MV-4-11 (cell line): ENCODE measurements at regions not wholly inside any gene's neighbourhood (a gene's known extent, or its start where the extent isn't known, plus 50 kb on each side); places are given as distances from the start of the nearest gene placed in this dataset.
"Not testable (repeated sequence)": the region's sequence is repeated elsewhere in the genome, so short reads cannot be mapped to it uniquely, and the experiment has no call there.

ENCODE experiments used
- DNase-seq: peaks from one replicate; lab custom pipeline; 2025; lab: John Stamatoyannopoulos, UW

GRCh38 chr20:50359607-50360217 is 150.5 kb upstream of the PTPN1 start:
- DNase-seq, result no peak

DNA sequence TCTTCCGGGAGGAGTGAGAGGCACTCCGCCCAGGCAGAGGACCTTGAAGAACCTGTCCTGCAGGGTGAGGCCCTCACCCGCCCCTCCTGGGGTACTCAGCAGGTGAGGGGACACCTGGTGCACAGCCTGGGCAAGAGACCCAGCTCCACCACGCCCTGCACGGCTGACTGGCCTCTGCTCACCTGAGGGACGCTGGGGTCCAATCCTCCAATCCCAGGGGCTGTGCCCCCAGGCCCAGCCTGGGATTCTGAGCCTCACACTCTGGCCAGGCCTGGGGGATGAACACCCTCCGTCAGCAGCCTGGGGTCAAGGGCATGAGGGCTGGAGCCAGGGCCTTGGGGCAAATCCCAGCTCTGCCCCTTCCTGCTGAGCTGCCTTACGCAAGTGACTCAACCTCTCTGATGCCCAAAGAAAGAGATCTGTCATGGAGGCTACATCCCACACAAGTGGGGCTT is 149.9 kb upstream of the PTPN1 start:
- DNase-seq, result no peak

DNA sequence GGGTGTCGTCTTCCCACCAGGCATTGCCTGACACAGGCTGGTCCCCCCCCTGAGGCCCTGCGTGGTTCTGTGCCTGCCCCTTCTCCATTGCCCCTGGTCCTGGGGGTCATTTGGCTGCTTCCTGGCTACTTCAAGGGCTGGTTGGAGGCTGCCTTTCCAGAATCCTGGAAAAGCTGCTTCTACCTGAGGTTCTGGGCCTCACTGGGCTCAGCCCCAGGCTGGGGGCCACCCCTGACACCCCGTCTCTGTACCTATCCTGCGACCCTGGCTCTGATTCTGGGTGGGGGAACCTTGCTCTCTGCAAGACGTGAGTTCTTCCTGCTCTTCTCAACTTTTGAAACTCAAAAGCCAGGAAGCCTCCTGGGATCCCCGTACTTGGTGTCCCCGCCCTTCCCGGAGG is 149.3 kb upstream of the PTPN1 start:
- no peak for DNase-seq

- DNase-seq, result not testable (repeated sequence)
Measured at GRCh38 chr20:50362177-50362576, 148.0 kb upstream of the PTPN1 start.

DNA sequence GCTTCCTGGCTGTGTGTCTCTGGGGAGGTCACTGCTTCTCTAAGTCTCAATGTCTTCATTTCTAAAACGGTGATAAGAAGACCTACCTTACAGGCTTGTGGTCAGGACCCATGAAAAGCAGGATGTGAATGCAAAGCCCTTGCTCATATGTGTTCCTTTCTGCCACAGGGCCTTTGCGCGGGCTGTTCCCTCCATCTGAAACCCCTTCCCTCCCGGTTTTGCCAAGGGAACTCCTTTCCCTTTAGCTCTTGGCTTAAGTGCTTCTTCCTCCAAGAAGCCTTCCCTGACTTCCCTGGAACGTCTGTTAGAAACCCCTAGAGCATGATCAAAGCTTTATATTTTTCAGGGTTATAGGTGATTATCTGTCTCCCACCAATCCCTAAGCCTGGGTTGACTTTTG is 147.2 kb upstream of the PTPN1 start:
- no peak for DNase-seq

GRCh38 chr20:50363479-50363878 is 146.7 kb upstream of the PTPN1 start:
- DNase-seq, result no peak

DNA sequence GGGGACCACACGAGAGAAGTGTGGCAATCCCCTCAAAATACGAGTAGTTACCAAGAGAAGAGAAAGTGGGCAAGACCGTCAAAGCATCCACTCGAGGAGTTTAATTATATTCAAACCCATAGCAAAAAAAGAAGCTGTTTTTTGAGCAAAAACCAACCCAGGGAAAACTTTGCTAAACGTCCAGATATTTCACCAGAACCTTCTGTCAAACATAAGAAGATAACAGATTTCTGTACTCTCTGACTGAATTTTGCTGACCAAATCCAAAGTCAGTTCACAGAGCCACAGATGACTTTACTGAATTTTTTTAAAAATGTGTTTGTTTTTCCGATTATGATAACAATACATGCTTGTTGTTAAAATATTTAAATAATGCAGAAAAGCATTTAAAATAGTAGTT is 145.6 kb upstream of the PTPN1 start:
- no peak for DNase-seq

DNA sequence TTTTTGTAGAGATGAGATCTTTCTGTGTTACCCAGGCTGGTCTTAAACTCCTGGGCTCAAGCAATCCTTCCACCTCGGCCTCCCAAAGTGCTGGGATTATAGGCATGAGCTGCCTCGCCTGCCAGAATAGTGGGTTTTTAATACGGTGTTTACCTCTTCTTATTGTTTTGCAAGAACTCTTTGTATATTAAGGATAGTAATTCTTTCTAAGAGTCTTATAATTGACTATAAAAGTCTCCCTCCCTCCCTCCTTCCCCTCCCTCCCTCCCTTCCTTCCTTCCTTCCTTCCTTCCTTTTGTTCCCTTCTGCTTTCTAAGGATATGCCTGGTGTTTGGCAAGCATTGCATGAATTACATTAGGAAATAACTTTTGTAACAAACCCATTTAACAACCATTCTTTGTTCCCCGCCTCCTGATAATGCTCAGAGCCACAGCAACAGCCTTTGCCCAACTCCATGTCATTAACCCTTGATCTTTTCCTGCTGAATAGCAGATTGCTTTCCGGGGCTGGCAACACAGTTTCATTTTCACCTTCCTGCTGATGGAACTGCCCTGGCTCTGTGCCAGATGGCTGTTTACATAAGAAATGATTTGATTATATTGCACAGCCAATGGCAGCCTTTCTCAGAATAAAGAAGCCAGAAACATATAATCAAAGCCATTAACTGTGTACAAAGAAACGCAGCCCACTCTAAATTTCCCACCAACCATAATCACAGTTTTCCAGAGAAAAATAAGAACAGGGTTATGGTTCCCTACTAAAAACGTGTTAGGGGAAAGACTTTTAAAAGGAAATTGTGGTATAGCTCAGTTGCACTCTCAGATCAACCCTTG is 143.7 kb upstream of the PTPN1 start:
- DNase-seq, result no peak

DNA sequence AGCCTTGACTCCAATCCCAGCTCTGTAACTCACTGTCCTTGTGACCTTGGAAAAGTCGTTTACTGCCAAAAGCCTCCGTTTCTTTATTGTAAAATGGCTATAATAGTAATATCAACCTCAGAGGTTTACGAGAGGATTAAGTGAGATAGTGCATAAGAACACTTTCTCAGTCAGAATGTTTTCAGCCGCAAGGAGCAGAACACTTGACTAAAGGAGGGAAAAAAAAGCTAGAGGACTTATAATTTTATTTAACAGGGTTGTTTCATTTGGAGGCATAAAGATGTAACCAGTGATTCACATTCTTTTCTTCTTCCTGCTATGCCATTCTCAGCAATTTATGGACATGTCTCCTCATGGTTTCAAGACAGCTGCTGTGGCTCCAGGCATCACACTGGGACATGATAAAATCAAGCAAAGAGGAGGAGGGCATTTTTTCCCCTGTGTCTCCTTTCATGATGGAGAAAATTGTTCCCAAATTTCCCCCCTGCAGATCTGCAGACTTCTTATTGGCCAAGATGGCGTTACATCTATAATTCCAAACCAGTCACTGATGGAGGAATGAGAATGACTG is 143.0 kb upstream of the PTPN1 start:
- DNase-seq, result no peak

- DNase-seq, result no peak
Measured at GRCh38 chr20:50367739-50368375, 142.3 kb upstream of the PTPN1 start.

- DNase-seq, result no peak
Measured at GRCh38 chr20:50368386-50368785, 141.8 kb upstream of the PTPN1 start.

DNA sequence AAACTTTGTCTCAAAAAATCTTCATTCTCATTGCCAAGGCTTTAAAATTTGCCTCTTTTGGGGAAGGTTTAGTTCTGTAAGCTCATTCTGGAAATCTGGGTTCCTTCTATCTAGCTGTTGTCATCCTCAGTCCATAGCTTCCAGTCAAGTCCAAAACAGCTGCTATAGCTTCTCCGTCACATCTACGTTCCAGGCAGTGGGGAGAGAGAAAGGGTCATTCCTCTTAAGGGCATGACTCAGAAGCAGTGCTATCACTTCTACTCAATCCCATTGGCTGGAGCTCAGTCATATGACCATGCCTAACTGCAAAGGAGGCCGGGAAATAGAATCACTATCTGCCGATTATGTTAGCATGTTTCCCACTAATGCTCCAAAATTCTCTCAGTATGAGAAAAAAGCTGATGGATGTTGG is 141.4 kb upstream of the PTPN1 start:
- no peak for DNase-seq

- no peak for DNase-seq
Measured at GRCh38 chr20:50369225-50370035, 140.8 kb upstream of the PTPN1 start.

GRCh38 chr20:50370036-50370566 is 140.1 kb upstream of the PTPN1 start:
- DNase-seq, result no peak

DNA sequence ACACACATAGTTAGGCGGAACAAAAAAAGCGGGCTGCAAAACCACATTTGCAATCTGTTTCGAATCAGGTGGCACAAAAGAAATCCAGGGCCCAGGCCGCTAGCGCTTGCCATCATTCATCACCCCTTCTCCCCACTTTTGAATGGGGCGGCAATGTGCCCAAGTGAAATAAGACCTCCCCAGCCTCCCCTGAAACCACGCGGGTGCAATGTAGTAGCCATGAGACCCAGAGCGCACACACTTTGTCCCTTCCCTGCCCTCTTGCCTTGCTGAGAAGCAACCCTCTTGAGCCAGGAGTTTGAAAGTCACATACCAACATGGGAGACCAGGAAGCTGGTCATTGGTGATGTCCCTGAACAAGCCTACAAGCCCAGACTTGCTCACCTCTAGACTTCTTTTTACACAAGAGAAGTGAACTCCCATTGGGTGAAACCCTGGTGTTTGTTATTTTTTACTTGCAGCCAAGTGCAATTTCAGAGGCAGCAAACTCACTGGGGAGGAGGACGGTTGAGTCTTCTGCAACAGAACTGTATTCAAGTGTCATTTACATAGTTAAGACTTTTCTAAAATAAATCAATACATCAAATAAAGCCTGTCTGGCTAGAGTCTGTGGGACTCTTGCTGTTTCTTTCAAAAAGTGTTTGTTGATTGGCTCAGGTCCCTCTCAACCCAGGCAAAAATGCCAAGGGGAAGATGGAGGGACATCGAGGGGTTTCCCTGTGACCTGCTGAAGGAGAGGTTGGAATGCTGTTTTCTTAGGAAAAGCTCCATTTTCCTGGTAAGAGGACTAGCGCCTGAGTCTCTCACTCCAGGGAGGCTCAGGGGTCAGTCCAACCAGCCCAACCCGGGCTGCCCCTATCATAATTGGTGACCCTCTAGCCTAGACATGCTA is 138.1 kb upstream of the PTPN1 start:
- no peak for DNase-seq

DNA sequence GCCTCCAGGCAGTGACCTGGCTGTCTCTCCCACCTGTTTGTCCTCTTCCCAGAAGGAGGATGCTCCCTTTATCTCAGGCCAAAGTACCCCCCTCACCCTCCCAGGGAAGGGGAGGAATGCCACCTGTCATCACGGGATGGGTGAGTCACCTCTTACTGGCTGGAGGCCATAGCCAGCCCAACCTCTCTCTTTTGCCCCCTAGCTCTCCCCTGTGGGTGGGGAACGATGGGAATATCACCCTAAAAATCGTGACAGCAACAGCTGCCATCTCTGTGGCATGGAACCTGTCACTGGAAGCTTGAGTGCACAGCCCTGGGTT is 137.5 kb upstream of the PTPN1 start:
- no peak for DNase-seq

DNA sequence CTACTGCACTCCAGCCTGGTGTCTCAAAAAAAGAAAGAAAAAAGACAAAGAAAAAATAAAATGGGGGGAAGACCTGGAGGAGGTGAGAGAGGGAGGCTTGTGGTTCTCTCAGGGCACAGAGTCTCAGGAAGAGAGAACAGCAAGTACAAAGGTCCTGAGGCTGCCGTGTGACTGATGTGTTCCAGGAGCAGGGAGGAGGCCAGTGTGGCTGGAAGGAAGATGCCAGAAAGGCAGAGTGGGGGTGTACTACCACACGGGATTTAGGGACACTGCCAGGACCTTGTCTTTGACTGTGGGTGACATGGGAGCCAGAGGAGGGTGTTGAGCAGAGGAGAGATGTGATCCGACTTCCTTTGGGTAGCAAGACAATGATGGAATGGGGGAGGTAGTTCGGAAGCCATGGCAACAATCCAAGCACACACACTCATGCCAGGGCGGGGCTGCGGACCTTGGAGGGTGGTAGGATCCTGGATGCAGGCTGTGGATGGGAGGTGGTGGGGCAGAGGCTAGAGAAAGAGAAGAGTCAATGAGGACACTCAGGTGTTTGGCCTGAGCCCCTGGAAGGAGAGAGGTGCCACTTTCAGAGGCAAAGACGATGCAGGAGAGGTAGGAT is 136.4 kb upstream of the PTPN1 start:
- no peak for DNase-seq

GRCh38 chr20:50374541-50375078 is 135.6 kb upstream of the PTPN1 start:
- no peak for DNase-seq

DNA sequence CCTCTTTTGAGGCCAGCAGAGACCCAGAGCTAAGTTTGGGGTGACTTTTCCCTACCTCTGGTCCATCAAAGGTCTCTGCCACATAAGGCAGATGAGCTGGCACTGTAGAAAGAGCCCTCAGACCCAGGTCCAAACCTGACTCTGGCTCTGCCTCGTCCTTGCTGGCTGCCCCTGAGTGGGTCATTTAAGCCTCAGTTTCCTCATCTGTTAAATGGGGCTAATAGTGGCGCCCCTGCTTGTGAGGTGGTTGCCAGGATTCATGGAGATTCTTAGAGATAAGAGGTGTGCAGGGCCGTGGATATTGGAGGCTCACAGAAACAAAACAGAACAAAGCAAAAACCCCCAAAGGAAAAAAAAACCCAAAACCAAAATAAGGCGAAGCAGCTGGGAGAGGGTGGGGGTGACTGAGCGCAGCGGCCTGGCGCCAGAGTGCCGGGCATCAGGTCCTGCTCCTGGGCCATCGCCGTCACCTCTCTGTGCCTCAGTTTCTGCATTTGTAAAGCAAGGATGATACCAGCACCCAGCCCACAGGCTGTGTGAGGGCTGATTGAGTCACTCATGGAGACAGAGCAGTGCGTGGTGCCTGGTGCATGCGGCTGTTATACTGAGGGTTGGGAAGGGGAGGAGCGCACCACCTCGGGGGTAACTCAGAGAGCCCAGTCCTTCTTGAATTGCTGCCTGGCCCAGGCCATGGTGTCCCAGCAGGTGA is 133.8 kb upstream of the PTPN1 start:
- DNase-seq, result no peak
